ENCODE measurements at regions not wholly inside any gene's neighbourhood (a gene's known extent, or its start where the extent isn't known, plus 50 kb on each side); places are given as distances from the start of the nearest gene placed in this dataset.

GRCh38 chr15:36252146-36252711 is 327.2 kb upstream of the CDIN1 start:
- no peak overlapping the region for H3K27ac ChIP-seq
- in situ Hi-C loops (cut with MboI; ENCODE audit: low sequenced_read_pairs in 4 of 4) (no loop called here), intact Hi-C loops (cut with DNase I; ENCODE audit: low total_unique reads) (no loop called here)
- TF ChIP-seq POLR2A (IDR thresholded peaks at IDR 0.05) (no peak), CTCF (IDR thresholded peaks at IDR 0.05 in 4 of 5, conservative IDR thresholded peaks at IDR 0.05 in 1 of 5) (no peak)
- no peak for DNase-seq
- H3K4me1 ChIP-seq: no peaks in the 10 kb centered on the region
- H3K36me3 ChIP-seq: no peaks in the 10 kb centered on the region
- ATAC-seq: no peak
- H3K9me3 ChIP-seq: no peaks in the 10 kb centered on the region
- no peak overlapping the region for H3K4me3 ChIP-seq
- no peaks in the 10 kb centered on the region for H3K27me3 ChIP-seq

GRCh38 chr15:36254426-36254825 is 325.0 kb upstream of the CDIN1 start:
- no peak for TF ChIP-seq CTCF (IDR thresholded peaks at IDR 0.05 in 4 of 5, conservative IDR thresholded peaks at IDR 0.05 in 1 of 5)
- no peak for TF ChIP-seq POLR2A (IDR thresholded peaks at IDR 0.05)
- intact Hi-C loops (cut with DNase I; ENCODE audit: low total_unique reads) (no loop called here), in situ Hi-C loops (cut with MboI; ENCODE audit: low sequenced_read_pairs in 4 of 4) (no loop called here)

GRCh38 chr15:36256404-36256807 is 323.0 kb upstream of the CDIN1 start:
- H3K27ac ChIP-seq: no peak overlapping the region
- no peaks in the 10 kb centered on the region for H3K36me3 ChIP-seq
- no peak overlapping the region for H3K4me3 ChIP-seq
- no peaks in the 10 kb centered on the region for H3K27me3 ChIP-seq
- H3K9me3 ChIP-seq: no peaks in the 10 kb centered on the region
- TF ChIP-seq CTCF (IDR thresholded peaks at IDR 0.05 in 4 of 5, conservative IDR thresholded peaks at IDR 0.05 in 1 of 5) (no peak), POLR2A (IDR thresholded peaks at IDR 0.05) (no peak)
- in situ Hi-C loops (cut with MboI; ENCODE audit: low sequenced_read_pairs in 4 of 4) (no loop called here), intact Hi-C loops (cut with DNase I; ENCODE audit: low total_unique reads) (no loop called here)
- no peak for ATAC-seq
- H3K4me1 ChIP-seq: no peaks in the 10 kb centered on the region
- no peak for DNase-seq

More at GRCh38 chr15:36254426-36254825, 325.0 kb upstream of the CDIN1 start:
- DNase-seq: no peak
- H3K36me3 ChIP-seq: no peaks in the 10 kb centered on the region
- no peak overlapping the region for H3K4me3 ChIP-seq
- no peak overlapping the region for H3K27ac ChIP-seq
- H3K4me1 ChIP-seq: no peaks in the 10 kb centered on the region
- H3K27me3 ChIP-seq: no peaks in the 10 kb centered on the region
- H3K9me3 ChIP-seq: no peaks in the 10 kb centered on the region
- no peak for ATAC-seq

- Histone ChIP-seq H3K36me3 (no peaks in the 10 kb centered on the region), H3K4me3 (no peak overlapping the region), H3K27me3 (no peaks in the 10 kb centered on the region), H3K27ac (no peak overlapping the region), H3K9me3 (no peaks in the 10 kb centered on the region), H3K4me1 (no peaks in the 10 kb centered on the region)
- in situ Hi-C loops (cut with MboI; ENCODE audit: low sequenced_read_pairs in 4 of 4): no loop called here
- ATAC-seq (no peak), DNase-seq (no peak)
- intact Hi-C loops (cut with DNase I; ENCODE audit: low total_unique reads): no loop called here
- TF ChIP-seq CTCF (IDR thresholded peaks at IDR 0.05 in 4 of 5, conservative IDR thresholded peaks at IDR 0.05 in 1 of 5) (no peak), POLR2A (IDR thresholded peaks at IDR 0.05) (no peak)
Observed at GRCh38 chr15:36263666-36264065, 315.8 kb upstream of the CDIN1 start.

GRCh38 chr15:36265422-36265821 is 314.0 kb upstream of the CDIN1 start:
- no peak overlapping the region for H3K4me3 ChIP-seq
- H3K36me3 ChIP-seq: no peaks in the 10 kb centered on the region
- intact Hi-C loops (cut with DNase I; ENCODE audit: low total_unique reads): no loop called here
- no peak for ATAC-seq
- H3K27me3 ChIP-seq: no peaks in the 10 kb centered on the region
- no peaks in the 10 kb centered on the region for H3K9me3 ChIP-seq
- DNase-seq: no peak
- in situ Hi-C loops (cut with MboI; ENCODE audit: low sequenced_read_pairs in 4 of 4): no loop called here
- H3K27ac ChIP-seq: no peak overlapping the region
- TF ChIP-seq CTCF (IDR thresholded peaks at IDR 0.05 in 4 of 5, conservative IDR thresholded peaks at IDR 0.05 in 1 of 5): no peak
- no peak for TF ChIP-seq POLR2A (IDR thresholded peaks at IDR 0.05)
- no peaks in the 10 kb centered on the region for H3K4me1 ChIP-seq
